PC-3 (cell line): ENCODE measurements at regions not wholly inside any gene's neighbourhood (a gene's known extent, or its start where the extent isn't known, plus 50 kb on each side); places are given as distances from the start of the nearest gene placed in this dataset.

Experiments
- CTCF ChIP-seq: fragments of 300-600 bp; sonication (generic); conservative IDR thresholded peaks from 2 replicates; pipeline ENCODE4 v1.5.1; 2017; ENCODE audit warnings: antibody characterized with exemption, low read depth, mild to moderate bottlenecking, low read length
- EZH2 ChIP-seq: fragments of 300-600 bp; sonication (generic); IDR thresholded peaks from one replicate; pipeline ENCODE4 v1.6.1; 2017; ENCODE audit warnings: antibody characterized with exemption, mild to moderate bottlenecking, low read length; ENCODE audit not compliant: unreplicated experiment
- EZH2phosphoT487 ChIP-seq: fragments of 300-600 bp; sonication (generic); IDR thresholded peaks from 2 replicates; pipeline ENCODE4 v1.6.1; 2018; ENCODE audit warnings: mild to moderate bottlenecking, antibody characterized with exemption, low read length, borderline replicate concordance

- TF ChIP-seq CTCF (no peak), EZH2 (no peak), EZH2phosphoT487 (no peak)
Observed at GRCh38 chr10:64586934-64587503, 1065.8 kb downstream of the REEP3 start.
